HG03135 (cell line): ENCODE measurements at regions not wholly inside any gene's neighbourhood (a gene's known extent, or its start where the extent isn't known, plus 50 kb on each side); places are given as distances from the start of the nearest gene placed in this dataset.
"Not testable (repeated sequence)": the region's sequence is repeated elsewhere in the genome, so short reads cannot be mapped to it uniquely, and the experiment has no call there.

Experiments used
- ATAC-seq: cut with Tn5 transposase; IDR thresholded peaks from one replicate; pipeline ENCODE4 v1.9.1; 2021; ENCODE audit warnings: mild to moderate bottlenecking, moderate library complexity; ENCODE audit not compliant: unreplicated experiment

DNA sequence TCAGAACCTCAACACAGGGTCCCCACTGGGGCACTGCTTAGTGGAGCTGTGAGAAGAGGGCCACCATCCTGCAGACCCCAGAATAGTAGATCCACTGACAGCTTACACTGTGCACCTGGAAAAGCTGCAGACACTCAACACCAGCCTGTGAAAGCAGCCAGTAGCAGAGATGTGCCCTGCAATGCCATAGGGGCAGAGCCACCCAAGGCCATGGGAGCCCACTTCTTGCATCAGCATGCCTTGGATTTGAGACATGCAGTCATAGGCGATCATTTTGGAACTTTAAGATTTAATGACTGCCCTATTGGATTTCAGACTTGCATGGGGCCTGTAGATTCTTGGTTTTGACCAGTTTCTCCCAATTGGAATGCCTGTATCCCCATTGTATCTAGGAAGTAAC lies 1962.1 kb upstream of the PRR20A start:
- not testable (repeated sequence) for ATAC-seq

DNA sequence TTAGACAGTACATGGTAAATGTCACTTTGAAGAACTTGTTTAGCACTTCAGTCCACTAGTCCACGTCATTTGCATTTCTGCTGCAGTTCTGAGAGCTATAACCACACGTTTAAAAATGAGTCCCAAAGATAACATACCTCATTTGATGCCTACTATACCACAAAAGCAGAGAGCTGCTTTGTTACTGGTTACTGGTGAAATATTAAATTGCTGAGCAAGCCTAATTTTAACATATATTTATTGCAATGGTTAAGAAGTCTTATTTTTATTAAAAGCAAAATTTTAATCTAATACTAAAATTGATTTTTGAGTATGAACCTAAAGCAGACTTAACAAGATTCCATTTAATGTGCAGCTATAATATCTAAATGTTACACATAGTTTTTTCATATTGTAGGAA lies 1949.7 kb upstream of the PRR20A start:
- ATAC-seq: no peak

GRCh38 chr13:55199134-55199533 lies 1941.6 kb upstream of the PRR20A start:
- ATAC-seq: no peak

- ATAC-seq: no peak
Measured at GRCh38 chr13:55214841-55215345, 1925.8 kb upstream of the PRR20A start.

DNA sequence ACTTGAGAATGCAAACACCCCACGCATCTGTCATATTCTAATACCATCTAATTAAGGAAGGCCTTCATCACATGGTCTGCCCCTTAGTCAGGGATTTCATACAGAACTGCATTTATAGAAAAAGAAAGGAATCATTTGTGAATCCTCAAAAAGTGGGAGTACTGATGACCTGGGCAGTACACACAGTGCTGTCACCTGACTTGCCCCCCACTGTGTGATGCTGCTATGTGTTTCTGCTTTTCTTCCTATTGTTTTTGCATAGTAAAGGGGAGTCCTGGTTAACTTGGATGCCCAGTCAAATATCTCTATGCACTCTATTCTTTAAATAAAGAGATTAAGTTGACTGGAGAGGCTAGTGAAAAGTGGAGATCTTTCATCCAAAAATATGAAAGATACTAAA lies 1921.2 kb upstream of the PRR20A start:
- ATAC-seq: no peak

- ATAC-seq: no peak
Measured at GRCh38 chr13:55229906-55230569, 1910.7 kb upstream of the PRR20A start.

- no peak for ATAC-seq
Measured at GRCh38 chr13:55230570-55230908, 1910.2 kb upstream of the PRR20A start.

- no peak for ATAC-seq
Measured at GRCh38 chr13:55234311-55234710, 1906.4 kb upstream of the PRR20A start.

GRCh38 chr13:55245005-55245644 lies 1895.6 kb upstream of the PRR20A start:
- ATAC-seq: no peak

DNA sequence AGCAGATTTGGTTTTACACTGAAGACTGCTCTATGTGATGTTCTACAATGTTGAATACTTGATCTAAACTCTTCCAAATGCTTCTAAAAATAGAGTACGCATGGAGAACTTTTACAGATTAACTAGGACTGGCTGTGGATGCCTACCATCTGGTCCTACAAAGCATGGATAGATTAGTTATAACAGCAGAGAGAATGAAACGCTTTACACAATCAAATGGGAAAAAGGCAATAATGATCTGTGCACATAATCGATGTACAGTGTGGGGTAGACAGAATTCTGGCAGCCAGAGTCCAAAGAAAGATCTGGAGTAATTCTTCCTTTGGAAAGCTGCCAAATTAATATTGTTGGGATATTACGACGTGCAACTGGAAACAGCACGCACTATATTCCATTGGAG lies 1885.5 kb upstream of the PRR20A start:
- no peak for ATAC-seq

DNA sequence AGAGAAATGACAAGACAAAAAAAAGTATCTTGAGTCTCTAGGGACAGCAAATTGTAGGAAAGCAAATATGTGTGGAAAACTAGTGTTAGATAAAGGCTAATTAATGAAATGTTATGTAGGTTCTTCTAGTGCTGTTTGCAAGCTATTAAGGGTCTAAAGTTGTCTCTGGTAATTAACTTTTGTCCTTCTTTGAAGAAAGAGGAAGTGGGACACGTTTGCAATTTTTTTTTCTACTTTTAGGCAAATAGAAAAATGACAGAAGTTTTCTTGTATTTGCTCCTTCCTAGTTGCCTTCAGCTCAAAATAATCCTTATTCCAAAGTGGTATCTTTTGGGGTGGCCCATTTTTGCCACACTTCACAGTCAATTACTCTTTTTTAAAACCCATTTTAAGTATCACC lies 1877.7 kb upstream of the PRR20A start:
- no peak for ATAC-seq

DNA sequence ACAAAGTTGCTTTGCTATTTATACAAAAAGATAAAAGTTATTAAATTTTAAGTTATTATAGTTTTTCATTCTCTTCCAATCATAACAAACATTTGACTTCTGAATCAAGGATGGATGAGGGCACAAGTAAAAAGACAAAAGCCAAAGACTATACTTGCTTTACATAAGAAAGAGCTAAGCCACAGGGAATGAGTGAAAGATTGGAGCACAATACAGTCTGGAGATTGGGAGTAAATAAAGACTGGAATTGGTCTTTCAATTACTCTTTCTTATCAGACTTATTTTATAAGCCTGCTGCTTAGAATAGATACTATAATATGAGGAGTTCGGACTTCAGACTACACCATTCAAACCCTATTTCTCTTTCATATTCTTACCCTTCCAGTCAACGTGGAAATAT lies 1874.1 kb upstream of the PRR20A start:
- ATAC-seq: no peak

- no peak for ATAC-seq
Measured at GRCh38 chr13:55298201-55298600, 1842.5 kb upstream of the PRR20A start.

GRCh38 chr13:55302568-55302967 lies 1838.2 kb upstream of the PRR20A start:
- no peak for ATAC-seq

- no peak for ATAC-seq
Measured at GRCh38 chr13:55307909-55308308, 1832.8 kb upstream of the PRR20A start.

- ATAC-seq: no peak
Measured at GRCh38 chr13:55341891-55342290, 1798.8 kb upstream of the PRR20A start.

DNA sequence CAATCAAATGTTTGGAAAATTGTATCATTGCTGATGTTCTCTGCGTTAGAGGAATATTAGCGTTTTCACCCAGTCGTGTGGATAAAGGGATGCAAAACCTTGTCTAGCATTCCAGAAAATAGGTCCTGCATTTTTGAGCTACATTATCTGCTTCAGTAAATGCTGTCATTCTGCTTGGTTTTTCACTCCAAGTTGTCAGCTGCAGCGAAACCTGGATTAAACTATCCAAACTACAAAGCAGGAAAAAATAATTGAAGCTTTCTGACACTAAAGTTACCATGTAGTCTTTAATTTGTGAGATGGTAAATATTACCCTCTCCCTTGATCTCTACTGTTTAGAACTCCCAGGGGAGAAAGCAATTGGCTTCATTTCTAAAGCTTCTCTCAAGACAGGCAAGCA lies 1795.5 kb upstream of the PRR20A start:
- no peak for ATAC-seq

DNA sequence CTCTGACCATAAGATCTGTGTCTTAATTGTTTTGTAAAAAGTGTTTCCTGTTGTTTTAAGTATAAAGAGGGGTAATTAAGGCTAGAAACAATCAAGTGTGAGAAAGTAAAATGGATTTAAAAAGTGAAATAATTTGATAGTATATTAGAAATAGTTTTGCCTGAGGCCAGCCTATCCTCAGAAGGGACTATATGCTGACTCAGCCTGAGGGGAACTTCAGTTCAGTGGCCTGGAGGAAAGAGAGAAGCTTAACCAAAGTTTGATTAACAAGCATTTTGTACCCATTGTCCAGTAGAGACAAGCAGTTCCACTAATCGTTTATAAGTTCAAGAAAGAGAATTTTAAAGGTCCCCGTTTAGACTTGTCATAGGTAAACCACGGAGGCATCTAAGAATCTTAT lies 1793.2 kb upstream of the PRR20A start:
- no peak for ATAC-seq

DNA sequence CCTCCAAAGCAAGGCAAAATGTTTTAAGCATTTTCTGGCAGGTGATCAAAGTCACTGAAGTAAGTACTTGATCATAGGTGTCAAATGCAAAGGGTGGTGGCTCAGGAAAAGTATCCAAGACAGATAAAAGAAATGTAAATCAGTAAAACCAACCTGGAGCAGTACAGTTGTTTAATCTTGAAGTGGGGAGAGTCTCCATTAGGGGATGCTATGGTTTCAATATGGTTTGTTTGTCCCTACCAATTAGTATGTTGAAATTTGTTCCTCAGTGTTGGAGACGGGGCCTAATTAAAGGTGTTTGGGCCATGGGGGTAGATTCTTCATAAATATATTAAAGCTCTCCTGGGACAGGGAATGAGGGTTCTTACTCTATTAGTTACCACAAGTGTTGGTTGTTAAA lies 1781.7 kb upstream of the PRR20A start:
- ATAC-seq: no peak

- no peak for ATAC-seq
Measured at GRCh38 chr13:55361141-55361540, 1779.6 kb upstream of the PRR20A start.

DNA sequence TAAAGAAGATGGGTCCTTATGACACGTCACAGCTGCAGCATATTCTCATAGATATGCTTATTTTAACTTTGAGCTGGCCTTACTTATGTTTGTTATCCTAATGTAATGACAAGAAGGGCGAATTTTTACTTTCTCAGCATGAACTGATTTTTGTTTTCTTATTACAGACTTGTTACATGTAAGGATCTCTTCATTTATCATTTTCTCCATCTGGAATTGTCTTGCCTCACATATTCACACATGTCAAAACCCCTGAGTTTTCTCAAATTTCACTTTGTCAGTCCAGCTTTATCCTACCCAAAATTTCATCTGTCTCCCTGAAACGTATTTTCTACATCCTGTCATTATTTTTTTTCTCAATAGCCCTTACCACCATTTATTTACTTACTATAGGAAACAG lies 1774.0 kb upstream of the PRR20A start:
- ATAC-seq: no peak

DNA sequence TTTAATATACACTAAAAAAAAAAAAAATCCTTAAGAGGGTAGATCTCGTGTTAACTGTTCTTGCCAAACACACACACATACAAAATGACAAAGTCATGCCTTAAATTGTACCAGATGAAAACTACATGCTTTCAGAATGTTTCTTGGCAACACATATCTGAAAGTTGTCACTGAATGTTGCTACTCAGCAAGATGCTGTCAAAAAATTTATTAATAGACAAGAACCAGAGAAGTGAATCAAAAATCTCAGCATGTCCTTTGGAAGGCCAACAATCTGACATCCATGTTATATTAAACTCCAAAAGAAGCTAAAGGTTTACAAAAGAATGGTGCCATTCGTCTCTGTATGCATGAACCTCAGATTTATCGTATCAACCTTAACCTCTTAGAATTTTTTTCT lies 1746.2 kb upstream of the PRR20A start:
- no peak for ATAC-seq

- ATAC-seq: no peak
Measured at GRCh38 chr13:55402870-55403269, 1737.8 kb upstream of the PRR20A start.
